Neural cell (in vitro differentiated cells): ENCODE measurements at regions not wholly inside any gene's neighbourhood (a gene's known extent, or its start where the extent isn't known, plus 50 kb on each side); places are given as distances from the start of the nearest gene placed in this dataset.

Source experiments
- H2AFZ ChIP-seq: fragments of 200-600, 300-800 bp; sonication (generic), shearing (Covaris generic); 2 replicates; pipeline ENCODE4 v1.6.0; 2014; ENCODE audit warnings: low read depth, mild to moderate bottlenecking, antibody characterized with exemption, low read length, moderate library complexity
- H3F3A ChIP-seq: fragments of 200-600 bp; shearing (Covaris generic); 2 replicates; pipeline ENCODE4 v1.6.1; 2016; ENCODE audit warnings: mild to moderate bottlenecking, moderate library complexity, mixed read lengths, antibody characterized with exemption, low read length; ENCODE audit not compliant: insufficient read depth, poor library complexity, severe bottlenecking
- H3K27ac ChIP-seq: fragments of 200-600, 300-800 bp; sonication (generic), shearing (Covaris generic); 2 replicates; pipeline ENCODE4 v1.5.1; 2014; ENCODE audit warnings: mild to moderate bottlenecking, low read length, moderate library complexity
- H3K27me3 ChIP-seq: fragments of 300-800, 200-600 bp; sonication (generic), shearing (Covaris generic); 2 replicates; pipeline ENCODE4 v1.6.0; 2014; ENCODE audit warnings: mild to moderate bottlenecking, low read depth, low read length, moderate library complexity; ENCODE audit not compliant: insufficient read depth
- H3K36me3 ChIP-seq: fragments of 300-800, 200-600 bp; sonication (generic), shearing (Covaris generic); 2 replicates; pipeline ENCODE4 v1.5.1; 2014; ENCODE audit warnings: mild to moderate bottlenecking, antibody characterized with exemption, low read length, moderate library complexity; ENCODE audit not compliant: insufficient read depth
- H3K4me2 ChIP-seq: fragments of 300-800, 200-600 bp; sonication (generic), shearing (Covaris generic); 2 replicates; pipeline ENCODE4 v1.6.0; 2014; ENCODE audit warnings: mild to moderate bottlenecking, low read length
- H3K4me3 ChIP-seq: fragments of 300-800, 200-600 bp; sonication (generic), shearing (Covaris generic); 2 replicates; pipeline ENCODE4 v1.5.1; 2014; ENCODE audit warnings: mild to moderate bottlenecking, low read length, moderate library complexity
- H3K79me2 ChIP-seq: fragments of 200-600 bp; shearing (Covaris generic); replicated peaks from 2 replicates; pipeline ENCODE4 v1.6.0; 2014; ENCODE audit warnings: mild to moderate bottlenecking, low read length, moderate library complexity; ENCODE audit not compliant: insufficient read depth
- H3K9ac ChIP-seq: fragments of 300-800, 200-600 bp; sonication (generic), shearing (Covaris generic); 2 replicates; pipeline ENCODE4 v1.6.1; 2016; ENCODE audit warnings: mild to moderate bottlenecking, low read length, mixed read lengths
- H3K9me2 ChIP-seq: fragments of 200-600 bp; shearing (Covaris generic); 2 replicates; pipeline ENCODE4 v1.6.1; 2016; ENCODE audit warnings: mild to moderate bottlenecking, low read length, mixed read lengths; ENCODE audit not compliant: insufficient read depth
- H3K9me3 ChIP-seq: fragments of 200-600, 300-800 bp; sonication (generic), shearing (Covaris generic); 2 replicates; pipeline ENCODE4 v1.6.1; 2016; ENCODE audit warnings: mild to moderate bottlenecking, mixed run types, low read length, moderate library complexity, mixed read lengths
- H4K20me1 ChIP-seq: fragments of 200-600 bp; shearing (Covaris generic); 2 replicates; pipeline ENCODE4 v1.6.1; 2016; ENCODE audit warnings: mild to moderate bottlenecking, mixed run types; ENCODE audit not compliant: insufficient read depth
- CTCF ChIP-seq: fragments of 450-650 bp; IDR thresholded peaks from 2 replicates; pipeline ENCODE4 v1.5.1; 2014; ENCODE audit warnings: antibody characterized with exemption, mild to moderate bottlenecking, moderate library complexity; ENCODE audit not compliant: poor library complexity, severe bottlenecking
- EP300 ChIP-seq: fragments of 450-650 bp; conservative IDR thresholded peaks from 2 replicates; pipeline ENCODE4 v1.6.1; 2014; ENCODE audit warnings: antibody characterized with exemption, mild to moderate bottlenecking, moderate library complexity; ENCODE audit not compliant: poor library complexity, severe bottlenecking
- EZH2 ChIP-seq: fragments of 200-600, 300-800 bp; shearing (Covaris generic), sonication (generic); IDR thresholded peaks from 2 replicates; pipeline ENCODE4 v1.6.1; 2014; ENCODE audit warnings: antibody characterized with exemption, low read length, borderline replicate concordance, mild to moderate bottlenecking; ENCODE audit not compliant: insufficient read depth, poor library complexity, severe bottlenecking
- MXI1 ChIP-seq: fragments of 450-650 bp; conservative IDR thresholded peaks from 2 replicates; pipeline ENCODE4 v1.6.1; 2014; ENCODE audit warnings: antibody characterized with exemption, mild to moderate bottlenecking; ENCODE audit not compliant: poor library complexity, severe bottlenecking
- POLR2AphosphoS5 ChIP-seq: IDR thresholded peaks from 2 replicates; pipeline ENCODE4 v1.6.1; 2012
- RAD21 ChIP-seq: fragments of 450-650 bp; conservative IDR thresholded peaks from 2 replicates; pipeline ENCODE4 v1.6.1; 2014; ENCODE audit warnings: antibody characterized with exemption, mild to moderate bottlenecking, moderate library complexity
- REST ChIP-seq: IDR thresholded peaks from 2 replicates; pipeline ENCODE4 v1.6.1; 2012; ENCODE audit warnings: borderline replicate concordance
- SMC3 ChIP-seq: fragments of 450-650 bp; conservative IDR thresholded peaks from 2 replicates; pipeline ENCODE4 v1.6.1; 2014; ENCODE audit warnings: antibody characterized with exemption, mild to moderate bottlenecking, moderate library complexity; ENCODE audit not compliant: poor library complexity
- TAF1 ChIP-seq: IDR thresholded peaks from 2 replicates; pipeline ENCODE4 v1.6.1; 2012; ENCODE audit warnings: low read depth

- Histone ChIP-seq H2AFZ (no peak overlapping the region), H4K20me1 (no peaks in the 10 kb centered on the region), H3K4me3 (no peak overlapping the region), H3K36me3 (no peaks in the 10 kb centered on the region), H3F3A (no peaks in the 10 kb centered on the region), H3K79me2 (no peaks in the 10 kb centered on the region), H3K4me2 (no peak overlapping the region), H3K9me2 (no peaks in the 10 kb centered on the region), H3K27me3 (no peaks in the 10 kb centered on the region), H3K27ac (no peak overlapping the region), H3K9ac (no peak overlapping the region), H3K9me3 (no peaks in the 10 kb centered on the region)
- no peak for TF ChIP-seq REST
These were observed 1003.5 kb downstream of the SORCS3 start for GRCh38 chr10:105644559-105644958.

- no peak overlapping the region for H3K4me3 ChIP-seq
- H2AFZ ChIP-seq, result no peak overlapping the region
- no peaks in the 10 kb centered on the region for H3K27me3 ChIP-seq
- no peaks in the 10 kb centered on the region for H3K36me3 ChIP-seq
- no peaks in the 10 kb centered on the region for H3K9me3 ChIP-seq
- H3F3A ChIP-seq, result no peaks in the 10 kb centered on the region
- H3K9ac ChIP-seq, result no peak overlapping the region
- TF ChIP-seq TAF1 (no peak), CTCF (no peak), EP300 (no peak), REST (no peak), EZH2 (no peak), SMC3 (no peak), MXI1 (no peak), POLR2AphosphoS5 (no peak), RAD21 (no peak)
- H3K79me2 ChIP-seq, result no peaks in the 10 kb centered on the region
- H3K9me2 ChIP-seq, result no peaks in the 10 kb centered on the region
- no peak overlapping the region for H3K4me2 ChIP-seq
- H4K20me1 ChIP-seq, result no peaks in the 10 kb centered on the region
- H3K27ac ChIP-seq, result no peak overlapping the region
These were observed 1003.0 kb downstream of the SORCS3 start for GRCh38 chr10:105644091-105644490.
